HG03066 (cell line): ENCODE measurements at regions not wholly inside any gene's neighbourhood (a gene's known extent, or its start where the extent isn't known, plus 50 kb on each side); places are given as distances from the start of the nearest gene placed in this dataset.
"Not testable (repeated sequence)": the region's sequence is repeated elsewhere in the genome, so short reads cannot be mapped to it uniquely, and the experiment has no call there.

Experiments used
- ATAC-seq: cut with Tn5 transposase; IDR thresholded peaks from one replicate; pipeline ENCODE4 v1.9.1; 2021; ENCODE audit warnings: low read depth; ENCODE audit not compliant: unreplicated experiment

DNA sequence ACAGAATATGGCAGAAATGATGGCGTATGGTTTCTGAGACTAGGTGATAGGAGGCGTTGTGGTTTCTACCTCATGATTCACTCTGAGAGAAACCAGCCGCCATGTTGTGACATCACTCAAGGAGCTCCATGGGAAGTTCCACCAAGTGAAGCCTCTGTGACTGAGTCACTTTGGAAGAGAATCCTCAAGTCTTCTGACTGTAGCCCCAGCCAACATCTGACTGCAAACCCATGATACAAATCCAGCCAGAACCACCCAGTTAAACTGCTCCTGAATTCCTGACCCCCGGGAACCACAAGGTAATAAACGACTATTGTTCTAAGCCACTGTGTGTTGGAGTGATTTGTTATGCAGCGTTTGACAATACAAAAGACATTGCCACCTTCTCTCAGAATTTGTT is 91.1 kb upstream of the CARD11 start:
- no peak for ATAC-seq

DNA sequence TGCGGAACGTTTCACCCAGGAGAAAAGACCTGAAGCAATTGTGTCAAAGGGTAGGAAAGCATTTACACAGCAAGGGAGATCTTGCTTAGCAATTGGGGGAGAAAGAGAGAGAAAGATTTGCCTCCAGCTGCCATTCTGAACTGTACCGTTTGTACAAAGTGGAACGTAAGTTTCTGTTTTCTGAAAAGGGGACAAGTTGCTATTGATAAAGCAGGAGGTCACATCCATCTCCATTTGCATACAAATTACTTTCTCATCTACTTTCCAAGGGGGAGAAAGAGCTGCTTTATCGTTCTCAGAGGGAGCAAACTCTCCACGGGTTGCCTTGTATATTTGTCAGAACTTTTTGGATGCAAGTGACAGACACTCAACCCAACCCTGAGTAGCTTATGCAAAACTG is 92.0 kb upstream of the CARD11 start:
- no peak for ATAC-seq

DNA sequence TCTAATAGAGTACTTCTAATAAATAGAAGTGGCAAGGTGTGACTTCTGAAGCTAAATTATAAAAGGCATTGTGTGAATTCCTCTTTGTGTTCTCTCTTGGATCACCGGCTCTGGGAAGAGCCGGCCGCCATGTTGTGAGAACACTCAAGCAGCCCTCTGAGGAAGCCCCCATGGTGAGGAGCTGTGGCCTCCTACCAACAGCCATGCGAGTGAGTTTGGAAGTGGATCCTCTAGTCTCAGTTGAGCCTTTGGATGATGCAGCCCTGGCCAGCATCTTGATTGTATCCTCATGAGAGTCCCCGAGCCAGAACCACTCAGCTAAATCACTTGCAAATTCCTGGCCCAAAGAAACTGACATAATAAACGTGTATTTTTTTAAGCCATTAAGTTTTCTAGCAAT is 94.5 kb upstream of the CARD11 start:
- ATAC-seq = no peak

DNA sequence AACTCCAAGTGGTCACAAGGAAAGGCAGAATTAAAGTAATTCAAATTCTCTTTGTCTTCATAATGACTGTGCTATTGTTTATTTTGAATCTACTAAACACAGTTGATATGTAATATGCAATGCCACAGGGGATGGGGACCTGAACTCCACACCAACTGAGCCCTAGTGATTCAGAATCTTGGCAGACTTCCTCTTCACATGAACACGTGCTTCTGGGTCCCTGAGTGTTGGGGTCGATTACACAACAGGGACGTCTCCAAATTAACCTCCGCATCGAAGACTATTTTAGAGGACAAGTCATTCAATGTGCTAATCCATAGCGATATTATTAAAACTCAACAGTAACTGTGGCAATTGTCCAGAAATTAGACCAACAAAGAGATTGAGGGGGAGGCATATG is 95.3 kb upstream of the CARD11 start:
- no peak for ATAC-seq

DNA sequence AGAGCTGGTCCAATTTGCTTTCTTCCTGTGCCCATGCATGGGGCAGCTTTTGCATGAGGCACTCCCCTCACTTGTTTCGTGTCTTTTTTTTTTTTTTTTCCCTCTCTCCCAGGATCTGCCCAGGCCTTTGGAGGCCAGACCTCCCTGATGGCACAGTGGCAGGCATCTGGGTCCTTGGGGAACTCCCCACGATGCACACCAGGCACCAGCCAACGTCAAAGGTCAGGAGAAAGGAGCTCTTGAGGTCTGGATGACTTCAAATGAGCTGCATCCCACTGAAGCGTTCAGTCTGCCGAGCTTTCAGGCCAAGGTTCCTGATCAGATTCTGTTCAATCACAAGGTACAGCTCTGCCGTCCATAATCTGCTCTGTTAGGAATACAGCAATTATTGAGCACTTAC is 97.2 kb upstream of the CARD11 start:
- no peak for ATAC-seq

DNA sequence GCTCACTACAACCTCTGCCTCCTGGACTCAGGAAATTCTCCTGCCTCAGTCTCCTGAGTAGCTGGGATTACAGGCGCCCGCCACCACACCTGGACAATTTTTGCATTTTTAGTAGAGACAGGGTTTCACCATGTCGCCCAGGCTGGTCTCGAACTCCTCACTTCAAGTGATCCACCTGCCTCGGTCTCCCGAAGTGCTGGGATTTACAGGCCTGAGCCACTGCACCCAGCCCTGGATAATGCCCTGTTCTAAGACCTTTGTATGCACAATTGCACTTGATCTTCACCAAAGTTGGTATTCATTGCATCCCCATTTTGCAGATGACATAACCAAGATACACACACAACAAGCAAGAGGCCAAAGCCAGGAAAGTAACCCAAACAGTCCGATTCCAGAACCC is 97.7 kb upstream of the CARD11 start:
- no peak for ATAC-seq

DNA sequence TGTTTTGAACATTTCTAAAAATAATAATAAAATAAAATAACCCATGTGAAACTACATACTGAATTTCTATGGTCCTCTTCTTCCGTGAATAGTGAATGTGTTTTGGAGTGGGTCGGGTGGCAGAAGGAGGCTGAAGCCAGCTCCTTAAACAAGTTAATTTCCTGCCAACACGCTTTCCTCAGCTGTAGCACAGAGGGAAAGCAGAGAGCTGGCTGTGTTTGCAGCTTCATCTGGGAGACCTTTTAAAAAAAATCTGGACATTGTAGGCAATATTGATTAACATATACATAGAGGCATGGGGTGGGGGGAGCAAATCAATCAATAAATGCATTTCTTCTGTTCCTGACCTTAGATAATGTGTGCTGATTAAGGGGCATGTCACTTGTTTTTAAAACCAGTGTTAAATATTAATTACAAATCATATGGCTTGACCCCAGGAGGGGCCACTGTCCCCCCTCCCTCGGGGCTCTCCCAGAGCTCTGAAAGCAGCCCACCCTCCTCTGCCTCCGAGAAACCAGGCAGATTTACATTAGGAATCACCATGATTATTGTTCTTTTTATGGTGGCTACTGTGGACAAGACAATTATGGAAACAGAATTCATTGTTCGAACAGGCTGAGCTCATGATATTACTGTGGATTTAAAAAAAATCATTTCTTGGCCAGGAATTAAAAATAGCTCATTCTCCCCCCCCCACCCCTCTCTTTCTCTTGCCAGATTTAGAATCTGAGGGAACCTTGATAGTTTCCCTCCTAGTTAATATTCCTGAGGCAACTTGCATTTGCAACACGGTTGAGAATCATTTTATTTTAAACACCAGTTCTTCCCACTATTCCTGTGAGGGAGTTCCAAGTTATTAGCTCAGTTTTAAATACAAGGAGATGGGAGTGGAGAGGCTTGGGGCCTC is 100.5 kb upstream of the CARD11 start:
- no peak for ATAC-seq

DNA sequence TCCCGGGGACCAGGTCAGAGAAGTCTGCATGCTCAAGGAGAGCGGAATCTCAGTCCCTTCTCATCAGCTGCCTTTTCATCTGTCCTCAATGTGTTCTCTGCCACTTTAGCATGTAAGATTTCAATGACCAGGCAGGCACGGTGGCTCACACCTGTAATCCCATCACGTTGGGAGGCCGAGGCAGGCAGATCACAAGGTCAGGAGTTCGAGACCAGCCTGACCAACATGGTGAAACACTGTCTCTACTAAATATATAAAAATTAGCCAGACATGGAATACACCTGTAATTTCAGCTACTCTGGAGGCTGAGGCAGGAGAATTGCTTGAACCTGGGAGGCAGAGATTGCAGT is 101.1 kb upstream of the CARD11 start:
- ATAC-seq = not testable (repeated sequence)

DNA sequence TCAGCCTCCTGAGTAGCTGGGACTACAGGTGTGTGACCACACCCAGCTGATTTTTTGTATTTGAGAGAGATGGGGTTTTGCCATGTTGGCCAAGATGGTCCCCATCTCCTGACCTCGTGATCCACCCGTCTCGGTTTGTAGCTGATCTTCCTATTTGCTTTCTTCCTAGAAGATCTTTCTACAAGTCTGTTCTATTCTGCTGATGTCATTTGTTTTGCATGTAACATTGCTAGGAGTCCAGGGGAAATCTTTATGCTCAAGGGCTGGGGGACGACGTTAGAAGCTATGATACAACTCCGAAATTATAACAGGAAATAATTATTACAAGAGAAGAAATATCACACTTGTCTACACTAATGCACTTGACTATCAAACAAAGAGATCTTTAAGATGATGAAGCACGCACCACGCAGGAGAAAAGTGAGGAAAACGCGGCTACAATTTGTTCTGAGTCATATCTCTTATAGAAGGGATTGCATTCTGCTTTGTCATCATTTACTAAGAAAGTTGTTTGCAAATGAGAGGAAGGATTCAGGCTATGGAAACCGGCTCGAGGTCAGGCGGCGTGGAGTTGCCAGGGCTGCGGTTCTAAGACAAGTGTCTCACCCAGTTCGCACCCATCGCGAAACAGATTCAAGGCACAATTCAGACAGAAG is 103.0 kb upstream of the CARD11 start:
- ATAC-seq = no peak

DNA sequence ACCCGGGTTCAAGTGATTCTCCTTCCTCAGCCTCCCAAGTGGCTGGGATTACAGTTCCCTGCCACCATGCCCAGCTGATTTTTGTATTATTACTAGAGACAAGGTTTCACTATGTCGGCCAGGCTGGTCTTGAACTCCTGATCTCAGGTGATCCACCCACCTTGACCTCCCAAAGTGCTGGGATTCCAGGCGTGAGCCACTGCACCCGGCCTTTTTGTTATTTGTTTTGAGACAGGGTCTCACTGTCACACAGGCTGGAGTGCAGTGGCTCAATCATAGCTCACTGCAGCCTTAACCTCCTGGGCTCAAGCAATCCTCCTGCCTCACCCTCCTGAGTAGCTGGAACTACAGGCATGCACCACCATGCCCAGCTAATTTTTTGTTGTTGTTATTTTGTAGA is 104.8 kb upstream of the CARD11 start:
- ATAC-seq = not testable (repeated sequence)

DNA sequence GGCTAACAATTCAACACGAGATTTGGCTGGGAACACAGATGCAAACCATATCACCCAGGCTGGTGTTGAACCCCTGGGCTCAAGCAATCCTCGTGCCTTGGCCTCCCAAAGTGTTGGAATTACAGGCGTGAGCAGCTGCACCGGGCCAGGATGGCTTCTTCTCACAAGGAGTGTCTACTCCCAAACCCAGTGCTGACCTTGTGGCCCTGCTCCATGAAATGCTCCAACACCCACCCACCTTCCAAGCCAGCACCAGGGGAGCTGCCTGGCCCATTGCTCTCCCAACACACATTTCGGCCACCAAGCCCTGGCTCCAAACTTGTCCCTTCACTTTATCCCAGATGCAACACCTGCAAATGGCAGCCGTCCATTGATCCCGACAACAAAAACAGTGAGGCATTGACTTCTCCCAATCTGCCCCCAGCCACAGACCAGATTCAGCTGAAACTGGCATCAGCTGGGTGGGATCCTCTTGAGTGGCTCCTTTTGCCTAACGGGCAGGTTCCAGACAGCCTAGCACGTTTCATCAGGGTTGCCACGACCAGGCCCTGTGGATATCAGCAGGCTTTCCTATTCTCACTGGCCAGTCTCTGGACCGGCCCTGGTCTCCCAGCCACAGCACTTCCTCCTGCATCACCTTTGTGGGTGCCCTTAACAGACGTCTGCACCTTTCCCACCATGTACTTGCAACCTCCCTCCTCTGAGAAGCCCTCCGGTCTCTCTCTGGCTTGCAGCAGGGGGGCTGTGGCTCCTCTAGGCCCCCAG is 105.7 kb upstream of the CARD11 start:
- ATAC-seq = no peak

DNA sequence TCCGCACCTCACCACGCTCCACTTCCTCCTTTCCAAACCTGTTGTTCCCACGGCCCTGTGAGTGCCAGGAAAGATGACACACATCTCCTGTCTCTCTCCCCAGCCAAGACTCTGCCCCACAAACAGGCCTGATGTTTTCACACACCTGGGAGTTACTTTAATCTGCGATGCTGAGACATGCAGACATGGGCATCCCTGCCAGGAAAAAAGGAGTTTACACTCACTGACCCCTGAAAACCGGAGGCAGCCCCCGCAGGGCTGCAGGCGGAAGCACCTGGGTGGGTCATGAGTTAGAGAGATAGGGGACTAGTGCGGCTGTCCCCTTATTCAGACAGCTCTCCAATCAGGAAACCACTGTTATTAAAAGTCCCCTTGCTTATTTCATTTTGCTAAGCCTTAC is 106.4 kb upstream of the CARD11 start:
- no peak for ATAC-seq

DNA sequence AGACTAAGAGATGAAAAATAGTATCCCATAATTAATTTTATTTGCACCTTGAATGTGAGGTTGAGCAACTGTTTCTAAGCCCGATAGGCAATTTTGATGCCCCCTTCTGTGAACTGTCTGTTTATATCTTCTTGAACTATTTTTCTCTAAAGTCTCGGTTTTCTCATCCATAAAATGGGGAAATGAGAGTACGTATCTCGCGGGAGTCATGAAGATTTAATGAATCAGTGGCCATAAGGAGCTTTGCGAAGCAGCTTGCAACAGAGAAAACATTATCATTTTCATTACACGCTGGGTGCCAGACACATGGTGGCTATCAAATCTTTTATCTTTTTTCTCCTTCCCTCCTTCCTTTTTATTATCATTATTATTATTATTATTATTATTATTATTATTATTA is 108.1 kb upstream of the CARD11 start:
- ATAC-seq = no peak

DNA sequence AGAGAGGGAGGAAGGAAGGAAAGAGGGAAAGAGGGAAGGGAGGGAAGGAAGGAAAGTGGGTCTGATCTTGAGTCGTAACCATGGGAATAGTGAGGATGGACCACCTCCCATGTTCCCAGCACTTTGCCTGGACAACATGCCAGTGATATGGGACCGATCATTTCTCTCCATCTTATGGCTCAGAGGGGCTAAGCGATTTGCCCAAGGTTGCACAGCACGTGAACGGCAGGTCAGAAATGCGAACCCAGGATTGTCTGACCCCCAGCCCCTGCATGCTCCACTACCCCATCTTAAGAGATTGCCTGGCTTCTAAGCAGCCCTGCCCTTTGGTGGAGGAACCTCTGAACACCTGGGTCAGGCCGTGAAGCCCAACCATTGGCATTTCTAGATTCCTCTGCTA is 109.0 kb upstream of the CARD11 start:
- no peak for ATAC-seq

DNA sequence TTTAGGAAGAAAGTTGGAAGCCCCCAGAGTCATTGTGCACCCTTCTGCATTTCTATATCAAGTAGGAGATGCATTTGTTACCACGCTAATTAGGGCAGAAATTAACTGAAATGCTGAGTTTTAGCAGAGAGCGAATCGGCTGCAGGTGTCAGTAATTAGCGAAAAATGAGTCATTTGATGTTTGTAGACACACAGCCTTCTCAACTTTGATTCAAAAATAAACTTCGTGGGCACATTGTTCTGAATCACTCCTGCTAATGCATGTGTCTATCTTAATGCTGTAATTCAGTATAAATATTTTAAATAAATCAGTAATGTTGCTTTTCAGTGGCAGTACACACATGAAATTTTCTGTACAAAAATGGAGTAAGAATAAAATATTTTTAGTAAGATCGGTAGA is 109.5 kb upstream of the CARD11 start:
- ATAC-seq = no peak

DNA sequence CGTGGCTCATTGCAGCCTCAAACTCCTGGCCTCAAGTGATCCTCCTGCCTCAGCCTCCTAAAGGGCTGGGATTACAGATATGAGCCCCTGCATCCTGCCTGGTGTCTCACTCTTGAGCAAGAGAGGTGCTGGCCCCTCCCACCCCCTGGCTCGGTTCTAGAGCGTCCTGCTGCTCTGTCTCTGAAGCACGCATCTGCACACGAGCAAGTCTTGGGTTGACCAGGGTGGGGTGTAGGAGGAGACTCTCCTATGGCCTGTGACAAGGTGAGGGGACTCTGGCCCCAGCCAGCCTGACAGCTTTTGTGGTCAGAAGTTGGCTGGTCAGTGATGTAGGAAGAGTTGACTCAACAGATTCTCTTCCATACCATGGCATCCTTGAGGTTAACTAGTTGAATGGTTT is 110.7 kb upstream of the CARD11 start:
- ATAC-seq = no peak

DNA sequence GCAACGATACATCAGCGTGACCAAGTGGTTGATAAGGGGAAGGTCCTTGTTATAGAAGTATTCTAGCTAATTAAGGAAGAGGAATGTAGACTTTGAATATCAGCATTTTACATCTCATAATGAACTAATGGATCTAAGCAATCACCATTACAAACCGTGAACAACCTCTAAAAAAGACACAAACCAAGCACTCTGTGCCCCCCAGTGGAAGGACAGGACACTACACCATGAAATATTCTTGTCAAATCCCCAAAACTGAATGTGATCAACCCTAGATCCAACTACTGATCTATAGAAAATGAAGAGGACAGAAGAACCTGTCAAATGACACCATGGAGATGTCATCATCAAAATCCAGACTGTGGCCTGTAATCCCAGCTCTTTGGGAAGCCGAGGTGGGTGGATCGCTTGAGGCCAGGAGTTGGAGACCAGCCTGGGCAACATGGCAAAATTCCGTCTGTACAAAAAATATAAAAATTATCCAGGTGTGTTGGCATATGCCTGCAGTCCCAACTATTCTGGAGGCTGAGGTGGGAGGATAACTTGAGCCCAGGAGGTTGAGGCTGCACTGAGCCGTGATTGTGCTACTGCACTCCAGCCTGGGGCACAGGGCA is 111.3 kb upstream of the CARD11 start:
- ATAC-seq = no peak

DNA sequence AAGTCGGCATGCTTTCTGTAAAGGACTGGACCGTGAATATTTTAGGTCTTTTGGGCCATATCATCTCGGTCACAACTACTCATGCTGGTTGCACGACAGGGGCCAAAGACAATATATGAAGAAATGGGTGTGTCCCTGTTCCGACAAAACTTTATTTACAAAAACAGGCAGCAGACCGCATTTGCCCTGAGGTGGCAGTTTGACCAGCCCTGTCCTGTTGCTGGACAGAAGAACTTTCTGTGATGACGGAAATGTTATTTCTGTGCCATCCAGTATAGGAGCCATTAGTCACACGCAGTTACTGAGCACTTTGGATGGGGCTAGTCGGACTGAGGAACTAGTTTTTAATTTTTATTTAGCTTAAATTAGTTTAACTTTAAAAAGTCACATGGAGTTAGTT is 112.8 kb upstream of the CARD11 start:
- ATAC-seq = no peak

DNA sequence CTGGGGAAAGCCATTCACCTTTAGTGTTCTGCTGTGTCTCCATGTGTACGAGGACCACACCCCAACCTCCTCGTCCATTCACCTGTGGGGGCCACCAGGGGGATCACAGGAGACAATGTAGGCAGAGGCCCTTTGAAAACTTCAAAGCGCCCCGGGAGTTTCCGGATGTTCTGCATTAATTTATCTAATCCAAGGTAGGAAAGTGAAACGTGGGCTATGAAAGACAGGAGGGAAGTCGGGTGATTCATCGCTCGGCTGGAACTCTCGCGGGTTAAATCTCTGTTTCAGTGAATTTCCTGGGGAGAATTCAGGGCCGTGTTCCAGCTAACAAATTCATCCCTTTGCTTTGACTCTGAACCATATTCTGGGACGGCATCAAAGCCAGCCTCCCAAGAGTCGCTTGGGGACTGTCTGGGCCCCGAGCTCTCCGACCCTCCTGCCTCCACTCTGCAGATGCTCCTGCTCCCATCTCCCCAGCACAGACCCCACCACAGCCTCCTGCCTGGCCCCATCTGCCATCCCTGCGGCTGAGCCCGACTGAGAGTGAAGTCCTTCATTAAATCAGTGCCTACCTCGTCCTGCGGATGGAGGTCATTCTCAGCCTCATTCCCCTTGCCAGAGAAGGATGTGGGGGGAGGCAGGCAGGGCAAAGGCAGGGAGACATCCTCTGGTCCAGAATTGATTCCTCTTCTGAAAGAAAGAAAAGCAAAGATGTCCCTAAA is 114.1 kb upstream of the CARD11 start:
- no peak for ATAC-seq

DNA sequence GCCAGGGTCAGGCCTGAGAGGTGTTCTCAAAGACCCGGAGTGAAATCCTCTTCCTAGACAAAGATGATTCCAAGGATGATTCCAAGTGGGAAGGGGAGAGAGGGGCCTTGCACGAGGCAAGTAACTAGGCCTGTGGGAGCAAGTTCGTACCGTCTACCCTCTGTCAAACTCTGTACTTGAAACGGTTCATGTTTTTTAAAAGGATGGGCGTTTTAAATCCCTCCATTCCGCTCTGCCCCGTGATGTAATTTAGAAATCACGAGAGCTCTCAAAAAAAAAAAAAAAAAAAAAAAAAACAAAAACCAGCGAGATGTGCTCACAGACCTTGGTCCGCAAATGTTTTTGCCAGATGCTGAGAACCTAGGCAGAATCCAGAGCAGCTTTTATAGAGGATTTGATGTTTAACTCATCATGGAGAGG is 114.7 kb upstream of the CARD11 start:
- ATAC-seq = no peak
